Prostate gland (tissue), 2 donors: ENCODE measurements at regions not wholly inside any gene's neighbourhood (a gene's known extent, or its start where the extent isn't known, plus 50 kb on each side); places are given as distances from the start of the nearest gene placed in this dataset.
"Not testable (repeated sequence)": the region's sequence is repeated elsewhere in the genome, so short reads cannot be mapped to it uniquely, and the experiment has no call there.

ENCODE experiments used
- DNase-seq: peaks from one replicate; pipeline ENCODE4 v3.0.0-alpha.2; 2019; ENCODE audit warnings: low spot score
- H3K27ac ChIP-seq, 2 donors: fragments of 200-600 bp; sonication (generic); 2 replicates each; pipeline ENCODE4 v1.5.1; 2017 to 2019
- H3K27me3 ChIP-seq: fragments of 200-600 bp; sonication (generic); replicated peaks from 2 replicates; pipeline ENCODE4 v1.5.1; 2019; ENCODE audit not compliant: insufficient read depth
- H3K36me3 ChIP-seq, 2 donors: fragments of 200-600 bp; sonication (generic); 1 replicate in 1 of 2; 2 replicates in 1 of 2; pipeline versions ENCODE4 v1.5.1 to v1.8.1; 2017 to 2019
- H3K4me1 ChIP-seq: fragments of 200-600 bp; sonication (generic); replicated peaks from 2 replicates; pipeline ENCODE4 v1.5.1; 2019
- H3K4me3 ChIP-seq, 2 donors: fragments of 200-600 bp; sonication (generic); 2 replicates each; pipeline ENCODE4 v1.5.1; 2017 to 2019
- H3K9me3 ChIP-seq: fragments of 200-600 bp; sonication (generic); 2 replicates; pipeline ENCODE4 v1.5.1; 2017
- CTCF ChIP-seq, 4 experiments: fragments of 200-600 bp in 2 of 4; fragments of 450-650 bp in 2 of 4; sonication (generic) in 2 of 4; IDR thresholded peaks; 1 replicate in 3 of 4; 2 replicates in 1 of 4; pipeline ENCODE4 v1.5.1; 2016 to 2019; ENCODE audit warnings: antibody characterized with exemption in 4 of 4, mild to moderate bottlenecking in 2 of 4, moderate library complexity in 2 of 4
- POLR2A ChIP-seq: fragments of 450-650 bp; IDR thresholded peaks from one replicate; pipeline ENCODE4 v1.6.1; 2016; ENCODE audit warnings: antibody characterized with exemption, mild to moderate bottlenecking
- POLR2AphosphoS5 ChIP-seq: sonication (generic); formaldehyde crosslinking; IDR thresholded peaks from one replicate; pipeline ENCODE4 v1.6.1; 2017; ENCODE audit warnings: antibody characterized with exemption
- WGBS: methylation state at CpG from one replicate; pipeline ENCODE4 v1.1.5; 2018; 5-methylcytosine and 5-hydroxymethylcytosine counted together
- intact Hi-C: fragments of 100-400 bp; cut with DNase I; formaldehyde crosslinking; loops from one replicate; pipeline ENCODE4 v1.14.2; 2022

- 64% methylated on average over 10 of the region's 10 CpGs for WGBS
- TF ChIP-seq CTCF (IDR thresholded peaks at IDR 0.05) (no peak), POLR2AphosphoS5 (no peak), POLR2A (no peak)
- Histone ChIP-seq H3K36me3 (no peaks in the 10 kb centered on the region), H3K27me3 (no peaks in the 10 kb centered on the region), H3K9me3 (no peaks in the 10 kb centered on the region), H3K4me1 (no peaks in the 10 kb centered on the region), H3K4me3 (no peak overlapping the region), H3K27ac (no peak overlapping the region)
- intact Hi-C loops: no loop called here
- DNase-seq: no peak
Measured at GRCh38 chr22:33129621-33130020, 71.4 kb upstream of the SYN3 start.

GRCh38 chr22:33126881-33127280 is 68.7 kb upstream of the SYN3 start:
- Histone ChIP-seq H3K27ac (no peak overlapping the region), H3K27me3 (no peaks in the 10 kb centered on the region), H3K4me3 (no peak overlapping the region), H3K9me3 (no peaks in the 10 kb centered on the region), H3K36me3 (no peaks in the 10 kb centered on the region), H3K4me1 (no peaks in the 10 kb centered on the region)
- intact Hi-C loops: no loop called here
- no peak for DNase-seq
- 7% methylated on average over 3 of the region's 3 CpGs for WGBS
- TF ChIP-seq CTCF (IDR thresholded peaks at IDR 0.05) (no peak), POLR2A (no peak), POLR2AphosphoS5 (no peak)

DNA sequence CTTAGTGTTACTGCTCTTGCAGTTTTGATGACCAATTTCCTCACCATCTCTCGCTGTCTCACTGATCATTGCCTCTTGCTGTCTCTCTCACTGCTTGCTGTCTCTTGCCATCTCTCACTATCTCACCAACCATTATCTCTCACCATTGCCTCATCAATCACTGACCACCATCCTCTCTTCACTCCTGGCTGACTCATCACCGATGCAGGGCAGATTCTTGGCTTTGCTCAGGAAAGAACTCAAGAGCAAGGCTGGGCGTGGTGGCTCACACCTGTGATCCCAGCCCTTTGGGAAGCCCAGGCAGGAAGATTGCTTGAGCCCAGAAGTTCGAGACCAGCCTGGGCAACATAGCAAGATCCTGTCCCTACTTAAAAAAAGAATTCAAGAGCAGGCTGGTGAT is 66.3 kb upstream of the SYN3 start:
- no peaks in the 10 kb centered on the region for H3K4me1 ChIP-seq
- H3K36me3 ChIP-seq: no peaks in the 10 kb centered on the region
- WGBS: 88% methylated on average over 4 of the region's 4 CpGs
- intact Hi-C loops: no loop called here
- no peak overlapping the region for H3K27ac ChIP-seq
- no peaks in the 10 kb centered on the region for H3K27me3 ChIP-seq
- H3K4me3 ChIP-seq: no peak overlapping the region
- TF ChIP-seq CTCF (IDR thresholded peaks at IDR 0.05) (no peak), POLR2AphosphoS5 (no peak), POLR2A (no peak)
- no peak for DNase-seq
- H3K9me3 ChIP-seq: no peaks in the 10 kb centered on the region

DNA sequence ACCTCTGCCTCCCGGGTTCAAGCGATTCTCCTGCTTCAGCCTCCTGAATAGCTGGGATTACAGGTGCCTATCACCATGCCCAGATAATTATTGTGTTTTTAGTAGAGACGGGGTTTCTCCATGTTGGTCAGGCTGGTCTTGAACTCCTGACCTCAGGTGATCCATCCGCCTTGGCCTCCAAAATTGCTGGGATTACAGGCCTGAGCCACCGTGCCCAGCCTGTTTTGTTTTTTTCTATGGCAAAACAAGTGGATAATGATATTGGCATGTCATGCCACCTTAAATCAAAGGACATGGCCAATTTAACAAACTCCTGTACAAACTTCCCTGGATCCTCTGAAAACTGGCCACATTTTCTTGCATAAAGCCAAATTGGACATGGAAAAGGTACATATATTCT is 64.3 kb upstream of the SYN3 start:
- H3K9me3 ChIP-seq, H3K27ac ChIP-seq, DNase-seq, H3K27me3 ChIP-seq, H3K36me3 ChIP-seq, H3K4me3 ChIP-seq, intact Hi-C loops, H3K4me1 ChIP-seq: not testable (repeated sequence)
- 94% methylated on average over 5 of the region's 5 CpGs for WGBS

DNA sequence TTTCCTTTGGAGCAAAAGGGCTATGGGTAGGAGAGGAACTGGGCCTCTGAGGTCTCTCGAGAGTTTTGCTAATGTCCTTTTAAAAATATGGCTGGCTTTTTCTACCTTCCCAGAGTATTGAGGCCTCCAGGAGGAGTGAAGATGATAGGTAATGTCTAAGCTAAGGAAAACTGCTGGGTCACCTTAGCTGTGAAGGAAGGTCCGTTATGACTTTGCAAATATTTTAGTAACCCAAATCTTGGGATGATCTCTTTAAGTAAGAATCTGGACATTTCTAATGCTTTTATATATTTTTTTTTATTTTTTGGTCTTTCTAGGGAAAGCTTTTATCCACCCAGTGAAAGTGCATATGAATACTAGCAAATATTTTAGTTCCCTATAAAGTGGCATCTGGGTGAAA is 60.9 kb upstream of the SYN3 start:
- no peak for DNase-seq
- intact Hi-C loops: no loop called here
- Histone ChIP-seq H3K36me3 (no peaks in the 10 kb centered on the region), H3K27me3 (no peaks in the 10 kb centered on the region), H3K4me3 (no peak overlapping the region), H3K4me1 (no peaks in the 10 kb centered on the region), H3K27ac (no peak overlapping the region), H3K9me3 (no peaks in the 10 kb centered on the region)
- 92% methylated on average over 2 of the region's 2 CpGs for WGBS
- no peak for TF ChIP-seq POLR2AphosphoS5
- TF ChIP-seq POLR2A: no peak
- no peak for TF ChIP-seq CTCF (IDR thresholded peaks at IDR 0.05)

GRCh38 chr22:33117821-33118220 is 59.6 kb upstream of the SYN3 start:
- DNase-seq: no peak
- no peaks in the 10 kb centered on the region for H3K27me3 ChIP-seq
- TF ChIP-seq CTCF (IDR thresholded peaks at IDR 0.05) (no peak), POLR2A (no peak), POLR2AphosphoS5 (no peak)
- H3K9me3 ChIP-seq: no peaks in the 10 kb centered on the region
- intact Hi-C loops: no loop called here
- H3K4me1 ChIP-seq: no peaks in the 10 kb centered on the region
- H3K36me3 ChIP-seq: no peaks in the 10 kb centered on the region
- no peak overlapping the region for H3K4me3 ChIP-seq
- no peak overlapping the region for H3K27ac ChIP-seq
